Caco-2 (cell line): ENCODE measurements at regions not wholly inside any gene's neighbourhood (a gene's known extent, or its start where the extent isn't known, plus 50 kb on each side); places are given as distances from the start of the nearest gene placed in this dataset.

ENCODE experiments used
- BruUV-seq: library from RNA; stranded (reverse); fragments of 400-500 nt; replicated peaks from 2 replicates; lab custom pipeline; 2021; lab: Mats Ljungman, UMichigan
- CTCF ChIA-PET: fragments of 300-600 bp; sonication (Branson Sonifier 250); formaldehyde crosslinking; loops from one replicate; lab custom pipeline; 2022; ENCODE audit warnings: antibody characterized with exemption; lab: Charles Lee
- POLR2A ChIA-PET: fragments of 300-600 bp; sonication (Branson Sonifier 250); formaldehyde crosslinking; loops from one replicate; lab custom pipeline; 2022; ENCODE audit warnings: antibody characterized with exemption; lab: Charles Lee
- DNase-seq, 2 experiments: peaks; one replicate each; pipeline versions ENCODE4 v3.0.0 to v3.0.0-alpha.2; 2020 to 2022
- H3K27me3 ChIP-seq: replicated peaks from 2 replicates; pipeline ENCODE4 v1.6.0; 2011; ENCODE audit warnings: low read length; ENCODE audit not compliant: control insufficient read depth, insufficient read depth
- H3K36me3 ChIP-seq: 2 replicates; pipeline ENCODE4 v1.5.1; 2011; ENCODE audit warnings: low read length; ENCODE audit not compliant: control insufficient read depth, insufficient read depth
- H3K4me1 ChIP-seq: fragments of 250-450 bp; sonication (Bioruptor Pico); 2 replicates; pipeline ENCODE4 v1.5.1; 2020; ENCODE audit warnings: mild to moderate bottlenecking
- H3K4me3 ChIP-seq: 2 replicates; pipeline ENCODE4 v1.5.1; 2011; ENCODE audit warnings: low read depth, mild to moderate bottlenecking, control low read depth, low read length
- H3K9me3 ChIP-seq: fragments of 250-450 bp; sonication (Bioruptor Pico); 2 replicates; pipeline ENCODE4 v1.5.1; 2020; ENCODE audit warnings: mild to moderate bottlenecking, moderate library complexity
- H3K27ac Mint-ChIP-seq: one replicate; pipeline ENCODE4 v1.8.0; 2022; ENCODE audit warnings: mixed read lengths; ENCODE audit not compliant: unreplicated experiment
- H3K27me3 Mint-ChIP-seq: one replicate; pipeline ENCODE4 v1.8.0; 2022; ENCODE audit warnings: mixed read lengths; ENCODE audit not compliant: insufficient read depth, unreplicated experiment
- H3K36me3 Mint-ChIP-seq: one replicate; pipeline ENCODE4 v1.8.0; 2022; ENCODE audit warnings: mild to moderate bottlenecking, mixed read lengths; ENCODE audit not compliant: insufficient read depth, unreplicated experiment
- H3K4me1 Mint-ChIP-seq: one replicate; pipeline ENCODE4 v1.8.0; 2022; ENCODE audit warnings: low read depth, mixed read lengths; ENCODE audit not compliant: unreplicated experiment
- H3K4me3 Mint-ChIP-seq: one replicate; pipeline ENCODE4 v1.8.0; 2022; ENCODE audit warnings: mild to moderate bottlenecking, moderate library complexity, mixed read lengths; ENCODE audit not compliant: unreplicated experiment
- H3K9me3 Mint-ChIP-seq: one replicate; pipeline ENCODE4 v1.8.0; 2022; ENCODE audit warnings: mixed read lengths; ENCODE audit not compliant: unreplicated experiment
- CTCF ChIP-seq, 2 experiments: fragments of 200-600 bp in 1 of 2; IDR thresholded peaks; 1 replicate in 1 of 2; 2 replicates in 1 of 2; pipeline versions ENCODE4 v1.5.1 to v1.8.0; 2011 to 2022; ENCODE audit warnings: antibody characterized with exemption in 1 of 2, control low read depth in 1 of 2, inconsistent platforms in 1 of 2, low read depth in 1 of 2, low read length in 1 of 2, mild to moderate bottlenecking in 1 of 2, moderate library complexity in 1 of 2; ENCODE audit not compliant: insufficient read depth in 1 of 2, severe bottlenecking in 1 of 2, unreplicated experiment in 1 of 2
- intact Hi-C: fragments of 100-400 bp; cut with micrococcal nuclease; formaldehyde crosslinking; loops from one replicate; pipeline ENCODE4 v1.10.0; 2022; ENCODE audit not compliant: unreplicated experiment

GRCh38 chr20:46840054-46840729 is 54.5 kb upstream of the EYA2 start:
- no peaks in the 10 kb centered on the region for H3K9me3 ChIP-seq
- no TSS peak for BruUV-seq

More at GRCh38 chr20:46840054-46840729, 54.5 kb upstream of the EYA2 start:
- no peaks in the 10 kb centered on the region for H3K36me3 ChIP-seq
- H3K4me3 Mint-ChIP-seq, result no peak overlapping the region
- no peaks in the 10 kb centered on the region for H3K36me3 Mint-ChIP-seq
- intact Hi-C loops, result no loop called here
- POLR2A ChIA-PET, result no interaction called here
- H3K9me3 Mint-ChIP-seq, result no peaks in the 10 kb centered on the region
- H3K4me1 Mint-ChIP-seq, result peaks cover 7% of the 10 kb centered on the region
- H3K27me3 Mint-ChIP-seq, result peaks cover 14% of the 10 kb centered on the region
- no peak overlapping the region for H3K27ac Mint-ChIP-seq
- TF ChIP-seq CTCF (IDR thresholded peaks at IDR 0.05; ENCODE audit: insufficient read depth in 1 of 2, low read depth in 1 of 2, low read length in 1 of 2, severe bottlenecking in 1 of 2, unreplicated experiment in 1 of 2), result no peak
- H3K4me1 ChIP-seq, result no peaks in the 10 kb centered on the region
- CTCF ChIA-PET, result no interaction called here
- H3K4me3 ChIP-seq, result no peak overlapping the region
- DNase-seq, result no peak
- H3K27me3 ChIP-seq, result no peaks in the 10 kb centered on the region
